K562 (cell line): ENCODE measurements at regions not wholly inside any gene's neighbourhood (a gene's known extent, or its start where the extent isn't known, plus 50 kb on each side); places are given as distances from the start of the nearest gene placed in this dataset.

Experiments
- ATAC-seq: fragments of 200-7000 bp; cut with Tn5 transposase; 3 replicates; pipeline ENCODE4 v1.9.1; 2020; ENCODE audit warnings: moderate library complexity
- BruUV-seq: library from RNA; stranded (reverse); fragments of 400-500 nt; replicated peaks from 2 replicates; lab custom pipeline; 2021; lab: Mats Ljungman, UMichigan
- CTCF ChIA-PET: fragments of 300-600 bp; formaldehyde crosslinking; extraction: SDS; loops from one replicate; lab custom pipeline; 2021; ENCODE audit warnings: low intra/inter-chr PET ratio; lab: Yijun Ruan, JAX
- POLR2A ChIA-PET: fragments of 300-600, 350-650 bp; sonication (Branson Sonifier 250); formaldehyde crosslinking; extraction: SDS; loops from one replicate; lab custom pipeline; 2021; ENCODE audit warnings: antibody characterized with exemption, inconsistent platforms; lab: Yijun Ruan, JAX
- DNase-seq, 4 experiments: peaks; one replicate each; pipeline versions ENCODE4 v3.0.0 to v3.0.0-alpha.2; 2011 to 2018; ENCODE audit warnings: low spot score in 3 of 4, mixed read lengths in 3 of 4; ENCODE audit errors: extremely low read depth in 1 of 4
- FAIRE-seq: peaks from 2 replicates; lab custom pipeline; 2011; peaks lifted over from hg19 to GRCh38; lab: Jason Lieb, UNC
- H2AFZ ChIP-seq: 2 replicates; pipeline ENCODE4 v1.6.0; 2011; ENCODE audit warnings: low read depth, low read length, control low read depth, inconsistent platforms
- H3K27ac ChIP-seq: fragments of 200-600 bp; 3 replicates; pipeline ENCODE4 v1.8.0; 2011; ENCODE audit warnings: low read depth, mild to moderate bottlenecking, control low read depth, inconsistent platforms, low read length, moderate library complexity, mixed read lengths; ENCODE audit errors: extremely low read depth
- H3K27me3 ChIP-seq, 2 experiments: fragments of 300-600 bp in 1 of 2; 2 replicates in 1 of 2; 3 replicates in 1 of 2; pipeline versions ENCODE4 v1.6.0 to v1.8.0; 2011; ENCODE audit warnings: inconsistent platforms in 2 of 2, low read length in 2 of 2, mild to moderate bottlenecking in 1 of 2, mixed read lengths in 1 of 2, moderate library complexity in 1 of 2; ENCODE audit not compliant: control insufficient read depth in 2 of 2, insufficient read depth in 2 of 2
- H3K36me3 ChIP-seq: fragments of 300-600 bp; 3 replicates; pipeline ENCODE4 v1.8.0; 2011; ENCODE audit warnings: mild to moderate bottlenecking, low read length, inconsistent platforms; ENCODE audit not compliant: control insufficient read depth, insufficient read depth
- H3K4me1 ChIP-seq, 2 experiments: fragments of 200-600 bp in 1 of 2; replicated peaks in 1 of 2; 2 replicates in 1 of 2; 3 replicates in 1 of 2; pipeline versions ENCODE4 v1.5.1 to v1.8.0; 2011; ENCODE audit warnings: inconsistent platforms in 2 of 2, low read length in 2 of 2, mild to moderate bottlenecking in 1 of 2, mixed read lengths in 1 of 2, moderate library complexity in 1 of 2; ENCODE audit not compliant: control insufficient read depth in 2 of 2, insufficient read depth in 2 of 2
- H3K4me2 ChIP-seq: 2 replicates; pipeline ENCODE4 v1.6.1; 2011; ENCODE audit warnings: low read length, control low read depth, inconsistent platforms, mixed read lengths; ENCODE audit not compliant: insufficient read depth
- H3K4me3 ChIP-seq: fragments of 200-600 bp; sonication (generic), shearing (Covaris generic); 2 replicates; pipeline ENCODE4 v1.5.1; 2016; ENCODE audit warnings: control low read depth, inconsistent platforms
- H3K79me2 ChIP-seq: fragments of 200-600 bp; 3 replicates; pipeline ENCODE4 v1.8.0; 2011; ENCODE audit warnings: low read length, inconsistent platforms; ENCODE audit not compliant: control insufficient read depth, insufficient read depth
- H3K9ac ChIP-seq, 2 experiments: 2 replicates each; pipeline versions ENCODE4 v1.6.0 to v1.6.1; 2011; ENCODE audit warnings: low read depth in 2 of 2, low read length in 2 of 2, control low read depth in 1 of 2, inconsistent platforms in 1 of 2, mild to moderate bottlenecking in 1 of 2, mixed read lengths in 1 of 2; ENCODE audit not compliant: insufficient read depth in 1 of 2
- H3K9me1 ChIP-seq: one replicate; pipeline ENCODE4 v1.6.0; 2011; ENCODE audit warnings: inconsistent platforms, mild to moderate bottlenecking, low read length, moderate library complexity; ENCODE audit not compliant: control insufficient read depth, insufficient read depth
- H3K9me3 ChIP-seq: replicated peaks from 2 replicates; pipeline ENCODE4 v1.5.1; 2011; ENCODE audit warnings: low read depth, low read length, inconsistent platforms; ENCODE audit not compliant: control insufficient read depth, insufficient read depth
- H4K20me1 ChIP-seq: replicated peaks from 2 replicates; pipeline ENCODE4 v1.6.1; 2011; ENCODE audit warnings: low read length, inconsistent platforms, mixed read lengths; ENCODE audit not compliant: control insufficient read depth, insufficient read depth
- E2F5 ChIP-seq: sonication (generic); formaldehyde crosslinking; IDR thresholded peaks from 2 replicates; pipeline ENCODE4 v1.8.0; 2022; ENCODE audit warnings: mild to moderate bottlenecking, missing genetic modification reagents
- KAT7 ChIP-seq: sonication (generic); formaldehyde crosslinking; IDR thresholded peaks from 2 replicates; pipeline ENCODE4 v1.8.0; 2022; ENCODE audit warnings: missing genetic modification reagents, mild to moderate bottlenecking, borderline replicate concordance
- KLF10 ChIP-seq: fragments of 250-450 bp; sonication (Bioruptor Pico); IDR thresholded peaks from 2 replicates; pipeline ENCODE4 v1.6.1; 2021; ENCODE audit warnings: matching md5 sums
- MEF2A ChIP-seq: IDR thresholded peaks from 2 replicates; pipeline ENCODE4 v1.6.1; 2011; ENCODE audit warnings: low read depth, mild to moderate bottlenecking, low read length, moderate library complexity; ENCODE audit not compliant: control insufficient read depth
- MIER1 ChIP-seq: fragments of 450-650 bp; IDR thresholded peaks from 2 replicates; pipeline ENCODE4 v1.6.1; 2016; ENCODE audit warnings: antibody characterized with exemption, mild to moderate bottlenecking, low read depth
- MTA3 ChIP-seq: fragments of 450-650 bp; formaldehyde crosslinking; IDR thresholded peaks from 2 replicates; pipeline ENCODE4 v1.6.1; 2017; ENCODE audit warnings: mild to moderate bottlenecking, borderline replicate concordance
- NCOR1 ChIP-seq: fragments of 450-650 bp; IDR thresholded peaks from 2 replicates; pipeline ENCODE4 v1.6.1; 2016; ENCODE audit warnings: mild to moderate bottlenecking, moderate library complexity
- NELFE ChIP-seq: IDR thresholded peaks from 2 replicates; pipeline ENCODE4 v1.6.1; 2011; ENCODE audit warnings: mild to moderate bottlenecking; ENCODE audit not compliant: insufficient read depth, insufficient read length
- PURB ChIP-seq: sonication (generic); formaldehyde crosslinking; IDR thresholded peaks from 2 replicates; pipeline ENCODE4 v1.9.0; 2021; ENCODE audit warnings: low read depth, mild to moderate bottlenecking, missing genetic modification reagents
- SMARCC2 ChIP-seq: fragments of 450-650 bp; IDR thresholded peaks from 2 replicates; pipeline ENCODE4 v1.6.1; 2017; ENCODE audit warnings: antibody characterized with exemption, moderate library complexity, mild to moderate bottlenecking, low read depth
- ZNF707 ChIP-seq: fragments of 250-450 bp; sonication (Bioruptor Pico); conservative IDR thresholded peaks from 2 replicates; pipeline ENCODE4 v1.8.0; 2022; ENCODE audit warnings: inconsistent platforms, mild to moderate bottlenecking, moderate library complexity
- ZZZ3 ChIP-seq: fragments of 450-650 bp; IDR thresholded peaks from 2 replicates; pipeline ENCODE4 v1.6.1; 2016; ENCODE audit warnings: antibody characterized with exemption, mild to moderate bottlenecking, moderate library complexity
- WGBS: fragments of 100-300 bp; shearing (Covaris generic); methylation state at CpG from one replicate; pipeline ENCODE4 v1.1.6; 2016; ENCODE audit warnings: low coverage, mixed read lengths; ENCODE audit not compliant: insufficient coverage; ENCODE audit errors: missing lambda C conversion rate; 5-methylcytosine and 5-hydroxymethylcytosine counted together
- in situ Hi-C: fragments of 300-500 bp; cut with MboI; formaldehyde crosslinking; loops from 4 replicates; pipeline ENCODE4 v1.15.0; 2018; ENCODE audit warnings: inconsistent platforms, mixed read lengths
- intact Hi-C: fragments of 100-400 bp; cut with micrococcal nuclease; formaldehyde crosslinking; loops from 2 replicates; pipeline ENCODE4 v1.14.2; 2022
- TF ChIP-seq, protein P1 (sequence below): fragments of 450-650 bp; IDR thresholded peaks from 2 replicates; pipeline ENCODE4 v1.6.1; 2016; ENCODE audit warnings: mild to moderate bottlenecking

GRCh38 chr10:121185816-121186455, 334.8 kb downstream of the WDR11 start:
- Histone ChIP-seq H3K4me3 (no peak overlapping the region), H3K4me1 (no peaks in the 10 kb centered on the region), H2AFZ (no peak overlapping the region), H3K36me3 (no peaks in the 10 kb centered on the region), H4K20me1 (no peaks in the 10 kb centered on the region), H3K9me3 (no peaks in the 10 kb centered on the region), H3K4me2 (no peak overlapping the region), H3K79me2 (no peaks in the 10 kb centered on the region), H3K27me3 (no peaks in the 10 kb centered on the region; a peak in 1 of 5 replicates), H3K9ac (no peak overlapping the region), H3K9me1 (no peaks in the 10 kb centered on the region), H3K27ac (no peak overlapping the region)
- in situ Hi-C loops = no loop called here
- CTCF ChIA-PET = no interaction called here
- TF ChIP-seq MTA3 (no peak), PURB (CRISPR knock-in tag) (no peak), KLF10 (CRISPR knock-in tag) (no peak), ZNF707 (CRISPR knock-in tag) (no peak), MEF2A (no peak), ZZZ3 (no peak)
- intact Hi-C loops = no loop called here
- no TSS peak for BruUV-seq
- FAIRE-seq = no peak
- ATAC-seq = no peak
- POLR2A ChIA-PET = interaction anchor here (1.2 kb wide), 1 partner anchor 9 kb away, joined by 4 read pairs; no protein-coding TSS in a partner anchor
- WGBS = under 1% methylated on average over 7 of the region's 7 CpGs
- DNase-seq = no peak

- no peak overlapping the region for H3K4me2 ChIP-seq
- intact Hi-C loops (no loop called here), in situ Hi-C loops (no loop called here)
- ATAC-seq (no peak), DNase-seq (no peak), FAIRE-seq (no peak)
- no peak overlapping the region for H2AFZ ChIP-seq
- no peaks in the 10 kb centered on the region for H3K4me1 ChIP-seq
- BruUV-seq = no TSS peak
- no peaks in the 10 kb centered on the region for H3K79me2 ChIP-seq
- ChIA-PET CTCF (no interaction called here), POLR2A (interaction anchor here (0.7 to 1.2 kb wide), 2 partner anchors 11 to 17 kb away, joined by 3 to 4 read pairs; no protein-coding TSS in a partner anchor)
- no peaks in the 10 kb centered on the region for H4K20me1 ChIP-seq
- H3K9me3 ChIP-seq = no peaks in the 10 kb centered on the region
- H3K27ac ChIP-seq = no peak overlapping the region
- no peaks in the 10 kb centered on the region for H3K36me3 ChIP-seq
- no peak overlapping the region for H3K4me3 ChIP-seq
- H3K9me1 ChIP-seq = no peaks in the 10 kb centered on the region
- no peaks in the 10 kb centered on the region; a peak in 1 of 5 replicates for H3K27me3 ChIP-seq
- no peak overlapping the region for H3K9ac ChIP-seq
- TF ChIP-seq KAT7 (CRISPR knock-in tag) (no peak), NCOR1 (no peak), NELFE (no peak), E2F5 (CRISPR knock-in tag) (no peak), SMARCC2 (no peak), MIER1 (no peak)
- TF ChIP-seq, protein P1, sequence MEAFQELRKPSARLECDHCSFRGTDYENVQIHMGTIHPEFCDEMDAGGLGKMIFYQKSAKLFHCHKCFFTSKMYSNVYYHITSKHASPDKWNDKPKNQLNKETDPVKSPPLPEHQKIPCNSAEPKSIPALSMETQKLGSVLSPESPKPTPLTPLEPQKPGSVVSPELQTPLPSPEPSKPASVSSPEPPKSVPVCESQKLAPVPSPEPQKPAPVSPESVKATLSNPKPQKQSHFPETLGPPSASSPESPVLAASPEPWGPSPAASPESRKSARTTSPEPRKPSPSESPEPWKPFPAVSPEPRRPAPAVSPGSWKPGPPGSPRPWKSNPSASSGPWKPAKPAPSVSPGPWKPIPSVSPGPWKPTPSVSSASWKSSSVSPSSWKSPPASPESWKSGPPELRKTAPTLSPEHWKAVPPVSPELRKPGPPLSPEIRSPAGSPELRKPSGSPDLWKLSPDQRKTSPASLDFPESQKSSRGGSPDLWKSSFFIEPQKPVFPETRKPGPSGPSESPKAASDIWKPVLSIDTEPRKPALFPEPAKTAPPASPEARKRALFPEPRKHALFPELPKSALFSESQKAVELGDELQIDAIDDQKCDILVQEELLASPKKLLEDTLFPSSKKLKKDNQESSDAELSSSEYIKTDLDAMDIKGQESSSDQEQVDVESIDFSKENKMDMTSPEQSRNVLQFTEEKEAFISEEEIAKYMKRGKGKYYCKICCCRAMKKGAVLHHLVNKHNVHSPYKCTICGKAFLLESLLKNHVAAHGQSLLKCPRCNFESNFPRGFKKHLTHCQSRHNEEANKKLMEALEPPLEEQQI = no peak
These were observed 336.2 kb downstream of the WDR11 start for GRCh38 chr10:121187391-121187790.
